ENCODE measurements at regions not wholly inside any gene's neighbourhood (a gene's known extent, or its start where the extent isn't known, plus 50 kb on each side); places are given as distances from the start of the nearest gene placed in this dataset.

GRCh38 chr3:193861012-193861411 is 268.0 kb downstream of the OPA1 start:
- TF ChIP-seq MAX (IDR thresholded peaks at IDR 0.05) (no peak), JUND (IDR thresholded peaks at IDR 0.05) (no peak), REST (IDR thresholded peaks at IDR 0.05) (no peak), RAD21 (IDR thresholded peaks at IDR 0.05) (no peak)
- TF ChIP-seq, protein P1, sequence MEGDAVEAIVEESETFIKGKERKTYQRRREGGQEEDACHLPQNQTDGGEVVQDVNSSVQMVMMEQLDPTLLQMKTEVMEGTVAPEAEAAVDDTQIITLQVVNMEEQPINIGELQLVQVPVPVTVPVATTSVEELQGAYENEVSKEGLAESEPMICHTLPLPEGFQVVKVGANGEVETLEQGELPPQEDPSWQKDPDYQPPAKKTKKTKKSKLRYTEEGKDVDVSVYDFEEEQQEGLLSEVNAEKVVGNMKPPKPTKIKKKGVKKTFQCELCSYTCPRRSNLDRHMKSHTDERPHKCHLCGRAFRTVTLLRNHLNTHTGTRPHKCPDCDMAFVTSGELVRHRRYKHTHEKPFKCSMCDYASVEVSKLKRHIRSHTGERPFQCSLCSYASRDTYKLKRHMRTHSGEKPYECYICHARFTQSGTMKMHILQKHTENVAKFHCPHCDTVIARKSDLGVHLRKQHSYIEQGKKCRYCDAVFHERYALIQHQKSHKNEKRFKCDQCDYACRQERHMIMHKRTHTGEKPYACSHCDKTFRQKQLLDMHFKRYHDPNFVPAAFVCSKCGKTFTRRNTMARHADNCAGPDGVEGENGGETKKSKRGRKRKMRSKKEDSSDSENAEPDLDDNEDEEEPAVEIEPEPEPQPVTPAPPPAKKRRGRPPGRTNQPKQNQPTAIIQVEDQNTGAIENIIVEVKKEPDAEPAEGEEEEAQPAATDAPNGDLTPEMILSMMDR (IDR thresholded peaks at IDR 0.05; ENCODE audit: low read depth, low read length, missing input control), result no peak

Data from liver (tissue), 3 donors.